ENCODE measurements at regions not wholly inside any gene's neighbourhood (a gene's known extent, or its start where the extent isn't known, plus 50 kb on each side); places are given as distances from the start of the nearest gene placed in this dataset.

DNA sequence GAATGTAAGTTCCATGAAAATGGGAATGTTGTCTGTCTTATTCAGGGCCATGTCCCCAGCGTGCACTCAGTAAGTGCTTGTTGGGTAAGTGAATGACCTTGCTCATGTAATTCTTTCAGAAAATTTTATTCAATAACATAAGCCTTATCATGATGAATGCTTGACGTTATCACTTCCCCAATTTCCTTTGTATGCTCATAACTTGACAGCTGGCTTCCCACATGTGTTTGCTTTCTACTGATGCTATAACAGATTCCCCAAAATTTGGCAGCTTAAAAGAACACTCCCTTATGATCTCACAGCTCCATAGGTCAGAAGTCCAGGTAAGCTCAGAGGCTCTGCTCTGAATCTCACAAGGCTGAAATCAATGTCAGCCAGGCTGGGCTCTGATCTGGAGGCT is 155.8 kb upstream of the POU2AF2 start:
- H2AFZ ChIP-seq, result no peak overlapping the region
- H3K4me3 ChIP-seq (ENCODE audit: low read depth, low read length), result no peak overlapping the region
- no peaks in the 10 kb centered on the region for H3K79me2 ChIP-seq
- no peaks in the 10 kb centered on the region for H3K36me3 ChIP-seq (ENCODE audit: control insufficient read depth, insufficient read depth, low read length)
- no peaks in the 10 kb centered on the region for H3K4me1 ChIP-seq
- H3K4me2 ChIP-seq (ENCODE audit: low read length), result no peak overlapping the region
- H3K9ac ChIP-seq, result no peak overlapping the region
- no peak for TF ChIP-seq CTCF (IDR thresholded peaks at IDR 0.05)
- no peaks in the 10 kb centered on the region for H3K9me3 ChIP-seq (ENCODE audit: control insufficient read depth, low read length)
- no peak overlapping the region for H3K27ac ChIP-seq
- no peaks in the 10 kb centered on the region for H3K27me3 ChIP-seq (ENCODE audit: control insufficient read depth, insufficient read depth, low read length)

GRCh38 chr11:111088847-111089355 is 156.6 kb upstream of the POU2AF2 start:
- H3K4me3 ChIP-seq (ENCODE audit: low read depth, low read length), result no peak overlapping the region
- H3K79me2 ChIP-seq, result no peaks in the 10 kb centered on the region
- no peak overlapping the region for H2AFZ ChIP-seq
- H3K4me1 ChIP-seq, result no peaks in the 10 kb centered on the region
- H3K9me3 ChIP-seq (ENCODE audit: control insufficient read depth, low read length), result no peaks in the 10 kb centered on the region
- H3K36me3 ChIP-seq (ENCODE audit: control insufficient read depth, insufficient read depth, low read length), result no peaks in the 10 kb centered on the region
- H3K27me3 ChIP-seq (ENCODE audit: control insufficient read depth, insufficient read depth, low read length), result no peaks in the 10 kb centered on the region
- TF ChIP-seq CTCF (IDR thresholded peaks at IDR 0.05), result no peak
- H3K4me2 ChIP-seq (ENCODE audit: low read length), result no peak overlapping the region
- no peak overlapping the region for H3K27ac ChIP-seq
- H3K9ac ChIP-seq, result no peak overlapping the region

DNA sequence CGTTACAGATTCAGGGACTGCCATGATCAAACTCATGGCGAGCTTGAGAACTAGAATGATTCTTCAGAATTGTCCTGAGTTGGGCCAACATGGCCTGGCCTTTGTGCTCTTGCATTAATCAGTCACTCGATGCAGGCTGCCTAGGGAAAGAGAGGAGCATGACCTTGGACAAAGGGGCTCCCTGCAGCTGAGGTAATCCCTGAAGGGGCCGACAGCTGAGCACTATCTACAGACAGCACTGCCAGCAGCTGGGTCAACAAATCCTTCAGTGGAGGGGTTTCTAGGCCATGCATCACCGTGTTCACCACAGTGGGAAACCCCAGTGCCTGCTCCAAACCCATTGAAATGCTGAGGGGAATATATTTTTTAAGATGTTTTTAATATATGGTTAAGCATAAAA is 159.5 kb upstream of the POU2AF2 start:
- no peak overlapping the region for H3K9ac ChIP-seq
- no peaks in the 10 kb centered on the region for H3K9me3 ChIP-seq (ENCODE audit: control insufficient read depth, low read length)
- H3K4me2 ChIP-seq (ENCODE audit: low read length), result no peak overlapping the region
- H3K4me1 ChIP-seq, result no peaks in the 10 kb centered on the region
- no peaks in the 10 kb centered on the region for H3K36me3 ChIP-seq (ENCODE audit: control insufficient read depth, insufficient read depth, low read length)
- no peaks in the 10 kb centered on the region for H3K27me3 ChIP-seq (ENCODE audit: control insufficient read depth, insufficient read depth, low read length)
- no peak for TF ChIP-seq CTCF (IDR thresholded peaks at IDR 0.05)
- no peaks in the 10 kb centered on the region for H3K79me2 ChIP-seq
- H3K27ac ChIP-seq, result no peak overlapping the region
- H2AFZ ChIP-seq, result no peak overlapping the region
- no peak overlapping the region for H3K4me3 ChIP-seq (ENCODE audit: low read depth, low read length)

GRCh38 chr11:111082664-111083063 is 162.9 kb upstream of the POU2AF2 start:
- Histone ChIP-seq H2AFZ (no peak overlapping the region), H3K9me3 (ENCODE audit: control insufficient read depth, low read length) (no peaks in the 10 kb centered on the region), H3K4me2 (ENCODE audit: low read length) (no peak overlapping the region), H3K9ac (no peak overlapping the region), H3K4me3 (ENCODE audit: low read depth, low read length) (no peak overlapping the region), H3K27ac (no peak overlapping the region), H3K27me3 (ENCODE audit: control insufficient read depth, insufficient read depth, low read length) (no peaks in the 10 kb centered on the region), H3K36me3 (ENCODE audit: control insufficient read depth, insufficient read depth, low read length) (no peaks in the 10 kb centered on the region), H3K4me1 (no peaks in the 10 kb centered on the region), H3K79me2 (no peaks in the 10 kb centered on the region)
- no peak for TF ChIP-seq CTCF (IDR thresholded peaks at IDR 0.05)

DNA sequence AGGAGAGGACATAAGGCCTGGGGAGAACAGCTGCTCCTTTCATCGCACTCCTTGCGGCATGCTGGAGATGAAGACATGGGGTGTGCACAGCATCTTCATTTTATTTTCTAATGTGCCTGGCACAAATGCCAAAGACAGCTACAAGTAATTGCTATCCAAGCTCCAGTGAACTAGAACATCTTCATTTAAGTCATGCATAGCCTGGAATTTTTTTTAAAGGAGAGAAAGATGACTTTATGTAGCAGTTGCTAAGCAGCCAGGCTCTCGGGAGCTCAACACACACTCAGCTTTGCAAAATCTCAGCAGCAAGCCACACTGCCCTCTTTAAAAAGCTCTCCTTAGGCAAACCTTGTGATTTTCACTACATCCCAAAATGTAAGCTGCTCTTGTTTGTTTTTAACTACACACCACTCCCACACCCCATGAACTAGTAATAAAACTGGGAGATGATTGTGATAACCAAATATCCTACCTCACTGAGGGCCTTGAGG is 164.5 kb upstream of the POU2AF2 start:
- Histone ChIP-seq H3K9ac (no peak overlapping the region), H2AFZ (no peak overlapping the region), H3K4me2 (ENCODE audit: low read length) (no peak overlapping the region), H3K27me3 (ENCODE audit: control insufficient read depth, insufficient read depth, low read length) (no peaks in the 10 kb centered on the region), H3K9me3 (ENCODE audit: control insufficient read depth, low read length) (no peaks in the 10 kb centered on the region), H3K36me3 (ENCODE audit: control insufficient read depth, insufficient read depth, low read length) (no peaks in the 10 kb centered on the region), H3K4me3 (ENCODE audit: low read depth, low read length) (no peak overlapping the region), H3K27ac (no peak overlapping the region), H3K4me1 (no peaks in the 10 kb centered on the region), H3K79me2 (no peaks in the 10 kb centered on the region)
- TF ChIP-seq CTCF (IDR thresholded peaks at IDR 0.05), result no peak
